ENCODE measurements at regions not wholly inside any gene's neighbourhood (a gene's known extent, or its start where the extent isn't known, plus 50 kb on each side); places are given as distances from the start of the nearest gene placed in this dataset.

DNA sequence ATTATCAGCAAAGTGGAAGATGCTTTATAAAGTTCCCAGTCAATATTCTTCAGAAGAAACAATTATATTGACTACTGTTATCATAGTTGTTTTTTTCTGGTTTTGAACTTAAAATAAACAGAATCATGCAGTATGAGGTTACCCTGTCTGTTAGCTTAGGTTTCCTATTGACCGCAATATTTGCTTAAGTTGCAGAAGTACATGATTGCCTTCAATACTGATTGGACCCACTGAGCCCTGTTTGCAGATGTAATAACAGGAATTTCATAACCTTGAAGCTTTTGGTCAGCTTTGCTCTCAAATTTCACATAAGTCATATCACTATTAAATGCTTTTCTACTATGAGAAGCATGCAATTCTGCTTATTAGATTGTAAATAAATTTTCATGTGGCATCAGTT is 229.1 kb upstream of the FSTL5 start:
- TF ChIP-seq, protein P1, sequence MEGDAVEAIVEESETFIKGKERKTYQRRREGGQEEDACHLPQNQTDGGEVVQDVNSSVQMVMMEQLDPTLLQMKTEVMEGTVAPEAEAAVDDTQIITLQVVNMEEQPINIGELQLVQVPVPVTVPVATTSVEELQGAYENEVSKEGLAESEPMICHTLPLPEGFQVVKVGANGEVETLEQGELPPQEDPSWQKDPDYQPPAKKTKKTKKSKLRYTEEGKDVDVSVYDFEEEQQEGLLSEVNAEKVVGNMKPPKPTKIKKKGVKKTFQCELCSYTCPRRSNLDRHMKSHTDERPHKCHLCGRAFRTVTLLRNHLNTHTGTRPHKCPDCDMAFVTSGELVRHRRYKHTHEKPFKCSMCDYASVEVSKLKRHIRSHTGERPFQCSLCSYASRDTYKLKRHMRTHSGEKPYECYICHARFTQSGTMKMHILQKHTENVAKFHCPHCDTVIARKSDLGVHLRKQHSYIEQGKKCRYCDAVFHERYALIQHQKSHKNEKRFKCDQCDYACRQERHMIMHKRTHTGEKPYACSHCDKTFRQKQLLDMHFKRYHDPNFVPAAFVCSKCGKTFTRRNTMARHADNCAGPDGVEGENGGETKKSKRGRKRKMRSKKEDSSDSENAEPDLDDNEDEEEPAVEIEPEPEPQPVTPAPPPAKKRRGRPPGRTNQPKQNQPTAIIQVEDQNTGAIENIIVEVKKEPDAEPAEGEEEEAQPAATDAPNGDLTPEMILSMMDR (conservative IDR thresholded peaks at IDR 0.05; ENCODE audit: low read length) = no peak
- TF ChIP-seq EZH2phosphoT487 (IDR thresholded peaks at IDR 0.05; ENCODE audit: borderline replicate concordance, low read depth, low read length) = no peak
